PC-3 (cell line): ENCODE measurements at regions not wholly inside any gene's neighbourhood (a gene's known extent, or its start where the extent isn't known, plus 50 kb on each side); places are given as distances from the start of the nearest gene placed in this dataset.

Source experiments
- ATAC-seq: fragments of 200-7000 bp; cut with Tn5 transposase; 2 replicates; pipeline ENCODE4 v1.9.1; 2020; ENCODE audit warnings: mild to moderate bottlenecking, moderate library complexity
- BruUV-seq: library from RNA; stranded (reverse); fragments of 400-500 nt; replicated peaks from 2 replicates; lab custom pipeline; 2021; lab: Mats Ljungman, UMichigan
- CTCF ChIA-PET: fragments of 300-600 bp; sonication (Branson Sonifier 250); formaldehyde crosslinking; loops from one replicate; lab custom pipeline; 2022; ENCODE audit warnings: antibody characterized with exemption; lab: Charles Lee
- POLR2A ChIA-PET: fragments of 300-600 bp; sonication (Branson Sonifier 250); formaldehyde crosslinking; loops from one replicate; lab custom pipeline; 2022; ENCODE audit warnings: antibody characterized with exemption; ENCODE audit not compliant: unreplicated experiment; lab: Charles Lee
- DNase-seq: peaks from one replicate; pipeline ENCODE4 v3.0.0-alpha.2; 2015
- H2AFZ ChIP-seq: fragments of 300-600 bp; sonication (generic); 2 replicates; pipeline ENCODE4 v1.6.0; 2016; ENCODE audit warnings: antibody characterized with exemption, low read length
- H3F3A ChIP-seq: fragments of 300-600 bp; sonication (generic); one replicate; pipeline ENCODE4 v1.6.0; 2017; ENCODE audit warnings: antibody characterized with exemption, low read length, control low read depth, mild to moderate bottlenecking; ENCODE audit not compliant: unreplicated experiment
- H3K27ac ChIP-seq: fragments of 300-600 bp; sonication (generic); 2 replicates; pipeline ENCODE4 v1.5.1; 2016; ENCODE audit warnings: mild to moderate bottlenecking, low read length
- H3K27me3 ChIP-seq: fragments of 300-600 bp; sonication (generic); 2 replicates; pipeline ENCODE4 v1.6.1; 2016; ENCODE audit warnings: low read length, mixed read lengths
- H3K36me3 ChIP-seq: fragments of 300-600 bp; sonication (generic); 2 replicates; pipeline ENCODE4 v1.6.1; 2016; ENCODE audit warnings: low read depth, mixed run types, low read length, mixed read lengths
- H3K4me1 ChIP-seq: fragments of 300-600 bp; sonication (generic); 2 replicates; pipeline ENCODE4 v1.5.1; 2016; ENCODE audit warnings: low read length; ENCODE audit not compliant: insufficient read depth
- H3K4me2 ChIP-seq: fragments of 300-600 bp; sonication (generic); 2 replicates; pipeline ENCODE4 v1.6.0; 2016; ENCODE audit warnings: low read length
- H3K4me3 ChIP-seq: fragments of 300-600 bp; sonication (generic); 2 replicates; pipeline ENCODE4 v1.5.1; 2016; ENCODE audit warnings: mild to moderate bottlenecking, low read length, mixed read lengths
- H3K79me2 ChIP-seq: fragments of 300-600 bp; sonication (generic); 2 replicates; pipeline ENCODE4 v1.6.1; 2017; ENCODE audit warnings: low read length, mixed read lengths
- H3K9ac ChIP-seq: fragments of 300-600 bp; sonication (generic); 2 replicates; pipeline ENCODE4 v1.6.0; 2016; ENCODE audit warnings: mild to moderate bottlenecking, low read length
- H3K9me2 ChIP-seq: fragments of 300-600 bp; sonication (generic); replicated peaks from 2 replicates; pipeline ENCODE4 v1.6.1; 2016; ENCODE audit warnings: mixed run types, low read length, mixed read lengths
- H3K9me3 ChIP-seq: fragments of 300-600 bp; sonication (generic); 2 replicates; pipeline ENCODE4 v1.6.1; 2016; ENCODE audit warnings: low read length, mixed read lengths
- H4K20me1 ChIP-seq: fragments of 300-600 bp; sonication (generic); 2 replicates; pipeline ENCODE4 v1.6.1; 2016; ENCODE audit warnings: low read length, mixed read lengths
- CTCF ChIP-seq: fragments of 300-600 bp; sonication (generic); conservative IDR thresholded peaks from 2 replicates; pipeline ENCODE4 v1.5.1; 2017; ENCODE audit warnings: antibody characterized with exemption, low read depth, mild to moderate bottlenecking, low read length
- EZH2 ChIP-seq: fragments of 300-600 bp; sonication (generic); IDR thresholded peaks from one replicate; pipeline ENCODE4 v1.6.1; 2017; ENCODE audit warnings: antibody characterized with exemption, mild to moderate bottlenecking, low read length; ENCODE audit not compliant: unreplicated experiment
- EZH2phosphoT487 ChIP-seq: fragments of 300-600 bp; sonication (generic); IDR thresholded peaks from 2 replicates; pipeline ENCODE4 v1.6.1; 2018; ENCODE audit warnings: mild to moderate bottlenecking, antibody characterized with exemption, low read length, borderline replicate concordance
- intact Hi-C: fragments of 100-400 bp; cut with micrococcal nuclease; formaldehyde crosslinking; loops from 2 replicates; pipeline ENCODE4 v1.9.0; 2023

- no peaks in the 10 kb centered on the region for H3K9me2 ChIP-seq
- ChIA-PET POLR2A (no interaction called here), CTCF (no interaction called here)
- H3K36me3 ChIP-seq, result no peaks in the 10 kb centered on the region
- intact Hi-C loops, result no loop called here
- TF ChIP-seq CTCF, result no peak; the same call in 1 of the 2 replicates
- no peak for TF ChIP-seq EZH2phosphoT487
- no peak for TF ChIP-seq EZH2
- H3K4me1 ChIP-seq, result no peaks in the 10 kb centered on the region
- H3K4me2 ChIP-seq, result no peak overlapping the region
- H3K79me2 ChIP-seq, result no peaks in the 10 kb centered on the region
- no peak overlapping the region for H2AFZ ChIP-seq
- no peak overlapping the region for H3K9ac ChIP-seq
- H3K27ac ChIP-seq, result no peak overlapping the region
- BruUV-seq, result no TSS peak
- H4K20me1 ChIP-seq, result no peaks in the 10 kb centered on the region
- H3K27me3 ChIP-seq, result no peaks in the 10 kb centered on the region
- ATAC-seq (no peak), DNase-seq (no peak)
- no peaks in the 10 kb centered on the region for H3F3A ChIP-seq
- H3K9me3 ChIP-seq, result no peaks in the 10 kb centered on the region
- no peak overlapping the region for H3K4me3 ChIP-seq
Observed at GRCh38 chr3:191702121-191702520, 241.2 kb downstream of the PYDC2 start.

- H3K4me2 ChIP-seq, result no peak overlapping the region
- H3K4me1 ChIP-seq, result no peaks in the 10 kb centered on the region
- no peak overlapping the region for H3K9ac ChIP-seq
- no TSS peak for BruUV-seq
- ChIA-PET POLR2A (no interaction called here), CTCF (no interaction called here)
- no peaks in the 10 kb centered on the region for H3F3A ChIP-seq
- intact Hi-C loops, result loop anchor here (5.0 kb wide), 1 partner anchor 291 kb away; no protein-coding TSS in a partner anchor
- no peaks in the 10 kb centered on the region for H3K9me3 ChIP-seq
- DNase-seq (no peak), ATAC-seq (no peak)
- H3K4me3 ChIP-seq, result no peak overlapping the region
- TF ChIP-seq CTCF (no peak), EZH2phosphoT487 (no peak), EZH2 (no peak)
- H3K27me3 ChIP-seq, result no peaks in the 10 kb centered on the region
- no peaks in the 10 kb centered on the region for H3K36me3 ChIP-seq
- H3K79me2 ChIP-seq, result no peaks in the 10 kb centered on the region
- no peak overlapping the region for H3K27ac ChIP-seq
- H3K9me2 ChIP-seq, result no peaks in the 10 kb centered on the region
- H4K20me1 ChIP-seq, result no peaks in the 10 kb centered on the region
- H2AFZ ChIP-seq, result no peak overlapping the region
Observed at GRCh38 chr3:191707817-191708216, 246.9 kb downstream of the PYDC2 start.

GRCh38 chr3:191715585-191715984, 254.6 kb downstream of the PYDC2 start:
- no peaks in the 10 kb centered on the region for H3K9me3 ChIP-seq
- ChIA-PET POLR2A (interaction anchor here (0.6 kb wide), 1 partner anchor 255 kb away, joined by 3 read pairs; no protein-coding TSS in a partner anchor), CTCF (no interaction called here)
- H3K9ac ChIP-seq, result no peak overlapping the region
- no peaks in the 10 kb centered on the region for H3K9me2 ChIP-seq
- H4K20me1 ChIP-seq, result no peaks in the 10 kb centered on the region
- DNase-seq (no peak), ATAC-seq (no peak)
- no peak overlapping the region for H3K4me3 ChIP-seq
- intact Hi-C loops, result no loop called here
- no peak overlapping the region for H2AFZ ChIP-seq
- H3K36me3 ChIP-seq, result no peaks in the 10 kb centered on the region
- no peaks in the 10 kb centered on the region for H3F3A ChIP-seq
- no peak overlapping the region for H3K4me2 ChIP-seq
- no peaks in the 10 kb centered on the region for H3K4me1 ChIP-seq
- no peaks in the 10 kb centered on the region for H3K79me2 ChIP-seq
- BruUV-seq, result no TSS peak
- TF ChIP-seq EZH2phosphoT487 (no peak), CTCF (no peak), EZH2 (no peak)
- no peaks in the 10 kb centered on the region for H3K27me3 ChIP-seq
- H3K27ac ChIP-seq, result no peak overlapping the region
